Hematopoietic multipotent progenitor cell treated with erythropoietin and hydrocortisone succinate and interleukin-3 and kit ligand, for 8 days (in vitro differentiated cells): ENCODE measurements at regions not wholly inside any gene's neighbourhood (a gene's known extent, or its start where the extent isn't known, plus 50 kb on each side); places are given as distances from the start of the nearest gene placed in this dataset.
"Not testable (repeated sequence)": the region's sequence is repeated elsewhere in the genome, so short reads cannot be mapped to it uniquely, and the experiment has no call there.

Experiments
- DNase-seq: peaks from one replicate; pipeline ENCODE4 v3.0.0-alpha.2; 2015

DNA sequence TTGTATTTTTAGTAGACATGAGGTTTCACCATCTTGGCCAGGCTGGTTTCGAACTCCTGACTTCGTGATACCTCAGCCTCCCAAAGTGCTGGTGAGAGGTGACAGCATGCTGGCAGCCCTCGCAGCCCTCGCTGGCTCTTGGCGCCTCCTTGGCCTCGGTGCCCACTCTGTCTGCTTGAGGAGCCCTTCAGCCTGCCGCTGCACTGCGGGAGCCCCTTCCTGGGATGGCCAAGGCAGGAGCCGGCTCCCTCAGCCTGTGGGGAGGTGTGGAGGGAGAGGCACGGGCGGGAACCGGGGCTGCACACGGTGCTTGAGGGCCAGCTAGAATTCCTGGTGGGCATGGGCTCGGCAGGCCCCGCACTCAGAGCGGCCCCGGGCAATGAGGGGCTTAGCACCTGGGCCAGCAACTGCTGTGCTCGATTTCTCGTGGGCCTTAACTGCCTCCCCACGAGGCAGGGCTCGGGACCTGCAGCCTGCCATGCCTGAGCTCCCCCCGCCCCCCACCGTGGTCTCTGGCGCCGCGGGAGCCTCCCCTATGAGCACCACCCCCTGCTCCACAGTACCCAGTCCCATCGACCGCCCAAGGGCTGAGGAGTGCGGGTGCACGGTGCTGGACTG is 96.5 kb upstream of the RHOBTB1 start:
- no peak for DNase-seq

DNA sequence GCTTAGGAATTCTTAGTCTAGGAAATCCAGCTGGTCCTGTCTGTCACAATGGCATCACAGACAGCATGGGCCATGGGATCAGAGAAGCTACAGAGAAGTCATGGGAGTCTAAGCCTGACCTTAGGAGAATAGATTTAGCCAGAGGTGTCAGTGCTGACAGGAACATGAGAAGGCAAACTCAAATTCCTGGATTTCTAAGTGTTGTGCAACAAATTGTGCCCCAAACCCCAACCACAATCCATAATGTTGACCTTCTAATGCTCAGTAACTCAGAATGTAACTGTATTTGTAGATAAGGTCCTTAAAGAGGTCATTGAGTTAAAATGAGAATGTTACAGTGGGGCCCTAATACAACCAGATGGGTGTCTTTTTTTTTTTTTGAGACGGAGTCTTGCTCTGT is 95.9 kb upstream of the RHOBTB1 start:
- DNase-seq = no peak

DNA sequence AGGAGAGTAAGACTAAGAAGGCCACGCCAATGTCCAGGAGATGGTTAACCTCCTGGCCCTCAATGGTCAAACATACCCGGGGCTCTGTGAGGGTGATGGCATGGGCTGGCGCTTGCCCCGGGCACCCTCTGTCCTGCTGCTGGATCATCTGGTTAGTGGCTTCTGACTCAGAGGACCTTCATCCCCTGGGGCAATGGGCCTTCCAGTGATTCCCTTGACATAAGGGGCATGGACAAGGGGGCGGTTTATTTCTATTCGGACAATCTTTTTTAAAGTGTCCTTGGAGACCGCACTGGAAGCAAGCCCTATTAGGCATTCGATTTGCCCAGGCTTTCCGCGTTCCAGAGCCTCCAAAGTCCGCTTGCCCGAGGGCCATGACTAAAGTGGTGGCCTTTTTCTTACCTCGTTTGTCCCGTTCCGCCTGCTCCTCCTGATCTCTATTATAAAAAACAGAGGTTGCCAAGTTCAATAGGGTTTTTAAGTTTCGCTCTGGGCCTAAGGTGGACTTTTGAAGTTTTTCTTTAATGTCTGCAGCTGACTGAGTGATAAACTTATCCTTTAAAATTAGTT is 93.4 kb upstream of the RHOBTB1 start:
- not testable (repeated sequence) for DNase-seq

DNA sequence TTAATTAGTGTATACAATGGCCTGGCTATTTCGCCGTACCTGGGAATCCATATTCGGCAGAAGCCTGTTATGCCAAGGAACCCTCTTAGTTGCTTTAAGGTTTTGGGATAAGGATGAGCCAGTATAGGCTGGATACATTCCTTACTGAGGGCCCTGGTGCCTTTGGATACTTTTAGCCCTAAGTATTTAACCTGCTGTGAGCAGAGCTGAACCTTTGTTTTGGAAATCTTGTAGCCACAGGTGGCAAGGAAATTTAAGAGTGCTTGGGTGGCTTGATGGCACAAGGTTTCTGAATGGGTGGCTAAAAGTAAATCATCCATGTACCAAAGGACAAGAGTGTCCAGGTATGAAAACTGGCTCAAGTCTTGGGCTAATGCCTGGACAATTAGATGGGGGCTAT is 92.2 kb upstream of the RHOBTB1 start:
- not testable (repeated sequence) for DNase-seq

DNA sequence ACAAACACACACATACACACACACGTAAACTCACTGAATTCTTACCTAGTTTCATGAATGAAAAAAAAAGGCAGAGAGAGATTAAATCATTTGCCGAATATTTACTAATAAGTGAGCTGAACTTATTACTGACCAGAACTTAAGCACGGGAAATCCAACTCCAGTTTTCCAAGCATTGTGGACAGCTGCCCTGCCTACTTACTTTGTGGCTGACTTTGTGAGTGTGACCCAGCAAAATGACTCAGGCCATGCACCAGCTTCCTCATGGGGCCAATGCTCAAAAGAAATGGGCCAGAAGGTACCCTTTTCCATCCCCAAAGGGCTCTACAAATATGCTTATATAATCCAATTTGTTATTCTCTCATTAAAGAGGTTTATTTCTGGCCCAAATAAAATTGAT is 87.4 kb upstream of the RHOBTB1 start:
- DNase-seq = no peak

DNA sequence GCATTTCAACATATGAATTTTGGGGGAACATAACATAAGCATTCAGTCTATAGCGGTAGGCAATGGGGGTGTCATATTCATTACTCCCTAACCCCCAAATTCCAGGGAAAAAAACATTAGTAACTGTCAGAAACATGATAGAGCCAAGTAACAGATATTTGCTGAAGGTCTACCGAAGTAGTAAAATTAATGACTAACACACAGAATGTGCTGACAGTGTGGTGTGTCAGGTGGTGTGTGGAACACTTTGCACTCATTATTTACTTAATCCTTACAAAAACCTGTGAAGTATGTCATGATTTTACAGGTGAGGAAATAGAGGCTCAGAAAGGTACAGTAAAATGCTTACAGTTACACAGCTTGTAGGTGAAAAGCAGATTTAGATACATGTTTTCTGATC is 85.4 kb upstream of the RHOBTB1 start:
- no peak for DNase-seq

DNA sequence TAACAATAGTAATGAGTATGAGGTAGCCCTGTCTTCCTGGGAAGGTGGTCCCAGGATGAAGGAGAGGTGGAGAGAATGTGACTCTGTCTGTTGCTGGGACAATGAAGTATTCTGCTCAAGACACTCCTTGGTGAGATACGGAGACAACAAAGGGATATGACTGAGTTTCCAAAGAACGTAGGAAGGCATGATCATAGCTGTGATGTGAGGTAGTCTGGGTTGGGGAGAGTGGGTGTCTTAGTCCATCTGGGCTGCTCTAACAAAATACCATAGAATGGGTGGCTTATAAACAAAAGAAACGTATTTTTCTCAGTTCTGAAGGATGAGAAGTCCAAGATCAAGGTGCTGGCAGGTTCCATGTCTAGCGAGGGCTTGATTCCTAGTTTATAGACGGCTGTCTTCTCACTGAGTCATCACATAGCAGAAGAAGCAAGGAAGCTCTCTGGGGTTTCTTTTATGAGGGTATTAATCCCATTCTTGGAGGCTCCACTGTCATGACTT is 84.9 kb upstream of the RHOBTB1 start:
- DNase-seq = no peak

DNA sequence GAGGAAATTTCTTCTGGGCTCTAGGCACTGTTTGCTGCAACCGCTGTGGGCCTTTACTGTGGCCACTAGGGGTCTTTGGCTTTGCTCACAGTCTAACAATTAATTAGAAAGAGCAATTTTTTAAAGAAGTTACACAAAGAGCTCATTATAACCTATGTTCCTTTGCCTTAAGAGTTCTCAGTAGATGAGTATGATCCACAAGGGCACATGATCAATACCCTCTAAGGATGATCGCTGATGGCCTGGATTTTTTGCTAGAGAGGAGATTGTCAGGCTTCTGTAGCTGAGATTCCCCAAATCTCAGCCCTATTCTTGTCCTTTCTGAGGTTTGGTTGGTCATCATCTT is 80.8 kb upstream of the RHOBTB1 start:
- no peak for DNase-seq

DNA sequence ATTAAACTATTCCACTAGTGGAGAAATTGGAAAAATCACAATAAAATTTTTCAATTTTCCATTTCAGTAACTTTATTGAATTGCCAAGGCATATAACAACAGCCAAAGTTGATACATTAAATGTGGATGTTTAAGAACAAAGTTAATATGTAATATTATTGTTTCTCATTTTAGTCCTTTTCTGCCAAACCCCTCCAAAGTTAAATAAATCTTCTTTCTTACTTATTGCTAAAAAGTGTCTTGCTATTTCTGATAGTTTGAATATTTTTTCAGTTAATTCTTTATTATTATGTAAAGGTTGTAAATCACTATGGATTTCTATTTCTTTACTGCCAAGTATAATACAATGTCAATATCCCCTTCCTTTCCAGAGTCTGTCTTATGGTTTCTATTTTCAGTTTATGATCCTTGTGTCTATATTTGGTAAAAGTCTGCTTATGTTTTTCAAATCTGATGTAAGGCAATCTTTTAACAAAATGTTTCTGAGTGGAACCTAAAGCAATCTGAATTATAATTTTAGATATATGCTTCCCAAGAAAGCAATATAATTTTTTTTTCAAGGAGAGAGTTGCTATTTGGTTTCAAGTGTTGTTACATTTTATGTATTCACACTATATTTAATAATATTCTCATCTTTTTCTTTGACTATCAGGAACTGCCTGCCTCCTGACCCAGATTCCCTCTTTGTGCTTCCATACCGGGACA is 80.3 kb upstream of the RHOBTB1 start:
- no peak for DNase-seq

DNA sequence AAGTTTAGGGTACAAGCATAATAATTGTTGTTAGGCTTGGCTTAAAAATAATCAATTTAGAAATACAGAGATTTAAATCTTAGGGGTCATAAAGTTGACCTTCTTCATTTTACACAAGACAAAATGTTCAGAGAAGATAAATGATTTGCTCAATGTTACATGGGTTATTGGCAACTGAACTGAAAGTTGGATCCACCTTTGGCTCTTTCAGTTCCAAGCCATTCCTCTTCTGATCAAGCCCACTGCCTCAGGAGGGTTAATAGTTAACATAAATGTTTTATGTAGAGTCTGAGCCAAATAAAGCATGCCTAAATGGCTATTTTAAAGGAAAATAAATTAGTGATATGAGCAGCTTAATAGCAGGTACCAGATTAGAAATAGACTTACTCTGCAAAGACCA is 79.1 kb upstream of the RHOBTB1 start:
- DNase-seq = no peak

DNA sequence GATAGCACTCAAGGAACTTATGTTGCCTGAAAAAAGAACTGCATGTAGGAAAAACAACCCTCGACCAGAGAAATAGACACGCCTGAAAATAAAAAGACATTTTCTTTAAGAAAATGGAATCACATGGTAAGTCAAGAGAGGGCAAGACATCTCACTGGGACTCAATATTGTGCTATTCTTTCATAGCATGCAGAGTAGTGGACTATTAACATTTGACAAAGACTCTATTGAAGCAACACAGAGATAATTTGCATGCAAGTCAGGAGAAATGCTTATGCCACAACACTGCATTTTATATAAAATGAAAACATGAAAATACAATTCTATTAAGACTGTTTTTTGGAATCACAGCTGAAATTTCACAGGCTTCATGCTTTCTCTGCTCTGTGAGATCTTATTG is 77.9 kb upstream of the RHOBTB1 start:
- DNase-seq = no peak

DNA sequence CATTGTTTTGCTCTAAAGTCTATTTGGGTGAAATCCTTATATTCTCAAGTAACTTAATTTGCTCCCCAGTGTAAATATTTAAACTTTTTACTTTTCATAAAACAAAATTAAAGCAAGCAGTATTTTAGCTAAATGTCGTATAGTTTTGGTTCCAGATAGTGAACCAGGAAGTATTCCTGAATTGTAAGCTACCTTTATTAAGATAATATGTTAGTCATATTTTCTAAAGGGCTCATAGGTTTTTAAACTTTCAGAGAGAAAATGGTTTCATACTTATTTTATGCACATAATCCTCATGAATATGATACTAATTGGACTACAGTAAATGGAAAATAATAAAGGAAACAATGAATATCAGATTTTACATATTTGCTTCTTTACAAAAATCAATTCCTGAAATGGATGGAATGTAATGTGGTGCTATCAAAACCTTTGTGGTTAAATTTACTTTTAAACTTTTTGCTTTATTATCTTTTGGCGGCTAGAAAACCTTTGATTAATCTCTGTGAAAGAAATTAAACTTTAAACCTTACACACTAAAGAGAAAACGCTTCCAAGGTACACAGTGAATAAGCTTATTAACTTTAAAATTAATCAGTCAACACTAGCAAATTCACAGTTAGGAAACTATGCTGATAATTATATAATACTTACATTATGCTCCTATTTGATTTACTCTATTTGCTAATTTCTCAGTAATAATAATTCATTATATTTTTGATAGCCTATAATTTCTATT is 76.6 kb upstream of the RHOBTB1 start:
- no peak for DNase-seq

DNA sequence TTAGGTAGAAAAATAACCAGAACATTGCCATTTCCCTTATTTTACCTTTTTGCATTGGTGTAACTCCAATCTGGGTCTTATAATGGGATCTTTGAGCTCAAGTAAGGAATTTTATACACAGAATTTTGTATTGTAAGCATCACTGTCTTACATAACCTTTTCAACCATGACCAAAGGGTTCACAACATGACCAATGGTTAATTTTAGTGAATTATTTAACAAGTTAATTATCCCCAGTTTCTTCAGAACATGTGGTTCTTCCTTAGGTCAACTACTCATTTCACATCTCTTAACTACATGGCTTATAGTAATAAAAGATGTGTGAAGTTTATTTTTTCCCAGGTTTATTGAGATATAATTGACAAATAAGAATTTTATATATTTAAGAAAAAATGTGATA is 74.2 kb upstream of the RHOBTB1 start:
- DNase-seq = no peak

DNA sequence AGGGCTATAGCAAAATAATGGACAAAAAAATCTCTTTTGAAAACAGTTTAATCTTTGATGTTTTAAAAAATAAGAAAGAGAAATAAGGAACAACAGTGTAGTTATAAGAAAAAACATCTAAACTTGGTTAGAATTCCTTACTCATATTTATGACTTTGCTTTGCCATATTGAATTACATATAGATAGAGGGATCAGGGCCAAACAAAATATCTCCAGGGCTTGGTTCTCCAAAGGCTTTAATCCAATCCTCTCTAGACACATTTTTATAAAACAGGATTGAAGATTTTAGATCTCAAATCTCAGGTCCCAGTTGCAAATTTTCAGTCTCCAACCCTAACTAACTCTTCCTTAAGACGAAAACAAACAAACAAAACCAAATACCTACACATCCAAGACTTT is 72.6 kb upstream of the RHOBTB1 start:
- no peak for DNase-seq

DNA sequence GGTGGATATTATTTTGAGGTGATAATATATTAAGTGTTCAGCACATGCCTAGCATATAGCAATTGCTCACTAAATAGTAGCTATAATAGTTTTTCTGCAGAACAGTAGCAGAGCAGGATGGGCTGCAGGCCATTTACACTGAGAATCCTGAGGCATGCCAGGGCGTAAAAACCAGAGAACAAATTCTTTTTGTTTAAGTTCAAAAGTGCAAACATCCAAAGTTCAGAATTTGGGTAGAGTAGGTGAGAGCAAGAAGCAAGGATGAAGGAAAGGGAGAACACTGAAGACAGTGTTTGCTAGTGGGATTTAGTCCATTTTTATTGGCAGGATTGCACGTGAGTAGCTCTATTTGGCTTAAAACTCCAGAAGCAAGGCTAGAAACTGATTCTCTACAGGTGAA is 72.0 kb upstream of the RHOBTB1 start:
- no peak for DNase-seq

DNA sequence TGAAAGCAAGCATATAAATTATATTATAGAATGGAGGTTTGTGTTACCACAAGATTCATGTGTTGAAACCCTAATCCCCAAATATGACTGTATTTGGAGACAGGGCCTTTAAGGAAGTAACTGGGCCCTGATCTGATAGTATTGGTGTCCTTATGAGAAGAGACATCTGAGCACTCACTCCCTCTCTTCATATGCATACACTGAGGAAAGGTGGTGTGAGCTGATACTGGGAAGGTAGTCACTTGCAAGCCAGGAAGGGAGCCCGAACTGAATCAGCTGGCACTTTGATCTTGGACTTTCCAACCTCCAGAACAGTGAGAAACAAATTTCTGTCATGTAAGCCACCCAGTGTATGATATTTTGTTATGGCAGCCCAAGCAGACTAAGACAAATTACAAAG is 66.9 kb upstream of the RHOBTB1 start:
- no peak for DNase-seq

DNA sequence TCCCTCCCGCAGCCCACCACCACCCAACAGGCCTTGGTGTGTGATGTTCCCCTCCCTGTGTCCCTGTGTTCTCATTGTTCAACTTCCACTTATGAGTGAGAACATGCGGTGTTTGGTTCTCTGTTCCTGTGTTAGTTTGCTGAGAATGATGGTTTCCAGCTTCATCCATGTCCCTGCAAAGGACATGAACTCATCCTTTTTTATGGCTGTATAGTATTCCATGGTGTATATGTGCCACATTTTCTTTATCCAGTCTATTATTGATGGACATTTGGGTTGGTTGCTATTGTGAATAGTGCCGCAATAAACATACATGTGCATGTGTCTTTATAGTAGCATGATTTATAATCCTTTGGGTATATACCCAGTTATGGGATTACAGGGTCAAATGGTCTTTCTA is 59.1 kb upstream of the RHOBTB1 start:
- DNase-seq = not testable (repeated sequence)

DNA sequence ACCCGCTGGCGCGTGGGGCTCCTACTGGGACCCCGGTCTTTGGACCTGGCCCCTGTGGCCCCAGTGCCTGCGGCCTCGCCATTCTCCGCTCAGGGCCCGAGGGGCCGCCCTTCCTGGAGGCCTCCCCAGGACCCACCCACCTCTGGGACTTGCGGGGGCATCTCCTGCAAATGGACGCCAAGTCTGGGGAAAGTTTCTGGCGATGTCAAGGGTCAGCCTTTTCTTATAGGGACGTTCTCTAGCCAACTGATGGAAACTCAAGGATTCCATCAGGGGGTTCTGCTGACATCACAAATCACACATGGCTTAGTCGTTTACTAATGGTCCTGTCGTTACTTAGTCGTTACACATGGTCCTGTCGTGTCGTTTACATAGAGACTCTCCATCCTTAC is 57.7 kb upstream of the RHOBTB1 start:
- DNase-seq = no peak

DNA sequence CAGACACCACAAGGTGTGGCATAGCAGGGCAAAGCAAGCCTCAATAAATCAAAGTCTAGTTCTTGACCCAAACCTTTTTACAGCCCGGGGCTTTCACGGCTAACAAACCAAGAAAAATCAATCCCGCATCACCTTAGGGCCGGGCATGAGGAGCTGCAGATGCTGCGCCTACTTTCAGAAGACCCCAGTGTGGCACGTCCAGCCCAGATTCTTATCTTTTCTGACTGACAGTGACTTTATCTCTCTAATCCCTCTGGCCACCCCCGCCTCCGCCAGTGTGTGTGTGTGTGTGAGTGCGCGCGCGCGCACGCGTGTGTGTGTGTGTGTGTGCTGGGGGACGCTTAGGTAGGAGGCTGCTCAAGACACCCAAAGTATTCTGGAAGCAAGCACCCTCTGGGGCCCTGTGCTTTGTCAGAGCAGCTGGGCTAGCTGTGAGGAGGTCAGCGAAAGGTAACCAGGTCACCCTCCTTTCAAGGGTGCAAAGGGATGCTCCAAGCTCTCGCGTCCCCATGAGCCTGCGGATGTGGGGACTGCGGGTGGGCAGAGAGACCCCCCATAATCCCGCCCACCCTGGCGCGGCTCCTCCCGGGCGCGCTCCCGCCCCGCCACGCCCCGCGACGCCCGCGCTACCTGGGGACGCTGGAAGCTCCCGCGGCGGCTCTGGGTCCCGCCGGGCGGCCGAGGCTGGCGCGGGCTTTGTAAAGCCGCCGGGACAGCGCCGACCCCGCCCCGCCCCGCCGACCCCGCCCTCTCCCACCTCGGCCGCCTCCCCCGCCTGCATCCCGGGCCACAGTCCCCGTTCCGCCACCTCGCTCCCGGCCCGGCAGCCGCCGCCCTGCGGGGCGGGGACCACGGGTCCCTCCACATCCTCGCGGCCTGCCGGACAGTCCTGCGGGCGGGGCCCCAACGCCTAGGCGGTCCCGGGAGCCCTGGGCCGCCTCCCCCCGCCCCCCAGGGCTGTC is 57.1 kb upstream of the RHOBTB1 start:
- no peak for DNase-seq

DNA sequence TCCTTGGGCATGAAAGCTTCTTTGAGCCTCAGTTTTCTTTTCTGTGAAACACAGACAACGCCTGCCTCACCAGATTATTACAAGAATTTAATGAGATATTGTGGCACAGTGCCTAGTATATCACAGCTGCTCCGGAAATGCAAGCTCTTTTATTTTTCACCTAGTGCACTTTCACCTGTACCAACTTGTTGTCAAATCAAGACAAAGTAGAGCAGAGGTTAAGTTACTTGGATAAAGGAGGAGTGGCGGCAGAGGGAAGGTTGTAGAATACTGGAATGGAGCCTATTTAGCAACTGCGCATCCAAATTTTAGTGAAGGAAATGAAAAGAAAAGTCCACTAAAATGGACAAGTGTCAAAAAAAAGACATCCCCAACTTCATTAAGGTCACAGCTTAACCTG is 54.9 kb upstream of the RHOBTB1 start:
- no peak for DNase-seq

DNA sequence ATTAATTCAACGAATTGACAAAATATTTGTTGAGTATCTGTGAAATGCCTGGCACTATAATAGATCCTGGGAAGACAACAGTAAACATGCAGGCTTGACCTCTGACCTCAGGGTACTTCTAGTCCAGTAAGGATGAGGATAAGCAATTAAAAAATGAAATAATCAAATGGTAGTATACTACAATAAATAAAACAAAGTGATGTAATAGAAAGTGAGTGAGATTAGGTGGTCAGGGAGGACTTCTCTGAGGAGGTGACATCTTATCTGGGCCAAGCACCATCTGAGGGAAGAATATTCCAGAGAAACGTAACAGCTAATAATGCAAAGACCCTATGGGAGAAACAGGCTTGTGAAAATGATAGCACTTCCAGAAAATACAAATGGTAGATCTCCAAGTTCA is 50.1 kb upstream of the RHOBTB1 start:
- no peak for DNase-seq
